A549 (cell line): ENCODE measurements at regions not wholly inside any gene's neighbourhood (a gene's known extent, or its start where the extent isn't known, plus 50 kb on each side); places are given as distances from the start of the nearest gene placed in this dataset.

Experiments
- ATAC-seq, 2 experiments: fragments of 200-7000 bp in 1 of 2; fragments of >200 bp in 1 of 2; cut with Nextera tagmentation in 1 of 2; cut with Tn5 transposase in 1 of 2; 3 replicates each; pipeline versions ENCODE4 v1.8.0 to v1.9.1; 2018 to 2020; ENCODE audit warnings: mild to moderate bottlenecking in 1 of 2, moderate library complexity in 1 of 2
- CTCF ChIA-PET: fragments of 300-600 bp; sonication (Branson Sonifier 250); formaldehyde crosslinking; extraction: SDS; loops from one replicate; lab custom pipeline; 2021; ENCODE audit warnings: antibody characterized with exemption, inconsistent platforms; lab: Yijun Ruan, JAX
- POLR2A ChIA-PET: fragments of 350-600 bp; formaldehyde crosslinking; extraction: SDS; loops from one replicate; lab custom pipeline; 2021; ENCODE audit warnings: antibody characterized with exemption, inconsistent platforms; lab: Yijun Ruan, JAX
- DNase-seq, 2 experiments: peaks; one replicate each; pipeline versions ENCODE4 v3.0.0 to v3.0.0-alpha.2; 2011 to 2016; ENCODE audit warnings: low read depth in 1 of 2, low spot score in 1 of 2
- FAIRE-seq: peaks from 2 replicates; lab custom pipeline; 2011; peaks lifted over from hg19 to GRCh38; lab: Jason Lieb, UNC
- H3K27ac ChIP-seq, 2 experiments: fragments of >200 bp; sonication (Bioruptor Twin); formaldehyde crosslinking; 3 replicates each; pipeline ENCODE4 v1.5.1; 2016 to 2017
- H3K4me1 ChIP-seq: fragments of >200 bp; sonication (Bioruptor Twin); formaldehyde crosslinking; 3 replicates; pipeline ENCODE4 v1.6.1; 2016
- H3K4me2 ChIP-seq: fragments of >200 bp; sonication (Bioruptor Twin); formaldehyde crosslinking; 3 replicates; pipeline ENCODE4 v1.6.1; 2016
- H3K4me3 ChIP-seq: fragments of >200 bp; sonication (Bioruptor Twin); formaldehyde crosslinking; 3 replicates; pipeline ENCODE4 v1.5.1; 2016
- H3K9me3 ChIP-seq: fragments of >200 bp; sonication (Bioruptor Twin); formaldehyde crosslinking; 3 replicates; pipeline ENCODE4 v1.6.1; 2016
- BHLHE40 ChIP-seq: IDR thresholded peaks from 2 replicates; pipeline ENCODE4 v1.6.1; 2012; ENCODE audit warnings: low read depth, low read length, inconsistent platforms
- CHD4 ChIP-seq: fragments of 200-600 bp; sonication (generic); IDR thresholded peaks from 2 replicates; pipeline ENCODE4 v1.6.1; 2016; ENCODE audit warnings: antibody characterized with exemption, mild to moderate bottlenecking, borderline replicate concordance
- FOSL2 ChIP-seq, 2 experiments: fragments of 450-650 bp in 1 of 2; fragments of >200 bp in 1 of 2; sonication (Bioruptor Twin) in 1 of 2; formaldehyde crosslinking; IDR thresholded peaks; 2 replicates each; pipeline versions ENCODE4 v1.5.0 to v1.6.1; 2016 to 2020; ENCODE audit warnings: mild to moderate bottlenecking in 1 of 2, moderate library complexity in 1 of 2
- HOXA7 ChIP-seq: fragments of 250-450 bp; sonication (Bioruptor Pico); IDR thresholded peaks from 2 replicates; pipeline ENCODE4 v1.5.0; 2020; ENCODE audit warnings: mild to moderate bottlenecking, moderate library complexity
- HOXB13 ChIP-seq: fragments of 250-450 bp; sonication (Bioruptor Pico); IDR thresholded peaks from 2 replicates; pipeline ENCODE4 v1.5.0; 2020; ENCODE audit warnings: low read depth, mild to moderate bottlenecking, moderate library complexity
- HOXB5 ChIP-seq: fragments of 250-450 bp; sonication (Bioruptor Pico); IDR thresholded peaks from 2 replicates; pipeline ENCODE4 v1.5.0; 2020; ENCODE audit warnings: mild to moderate bottlenecking, moderate library complexity
- JUN ChIP-seq, 2 experiments: fragments of >200 bp; sonication (Bioruptor Twin); formaldehyde crosslinking; IDR thresholded peaks; 2 replicates in 1 of 2; 3 replicates in 1 of 2; pipeline ENCODE4 v1.6.1; 2016 to 2017
- JUNB ChIP-seq: fragments of >200 bp; sonication (Bioruptor Twin); formaldehyde crosslinking; IDR thresholded peaks from 2 replicates; pipeline ENCODE4 v1.6.1; 2016
- KDM5A ChIP-seq: fragments of 200-600 bp; sonication (generic); IDR thresholded peaks from 2 replicates; pipeline ENCODE4 v1.6.1; 2016; ENCODE audit warnings: antibody characterized with exemption, mild to moderate bottlenecking
- NR3C1 ChIP-seq: fragments of >200 bp; sonication (Bioruptor Twin); formaldehyde crosslinking; IDR thresholded peaks from 3 replicates; pipeline ENCODE4 v1.6.1; 2017
- PBX3 ChIP-seq: IDR thresholded peaks from 2 replicates; pipeline ENCODE4 v1.6.1; 2012
- PHF8 ChIP-seq: fragments of 200-600 bp; sonication (generic); IDR thresholded peaks from 2 replicates; pipeline ENCODE4 v1.6.1; 2016; ENCODE audit warnings: low read depth, mild to moderate bottlenecking, antibody characterized with exemption, moderate library complexity, borderline replicate concordance
- POLR2AphosphoS2 ChIP-seq: conservative IDR thresholded peaks from 2 replicates; pipeline ENCODE4 v1.6.1; 2012; ENCODE audit warnings: low read length, improper control_type of control experiment, inconsistent platforms
- RAD21 ChIP-seq, 2 experiments: fragments of >200 bp in 1 of 2; sonication (Bioruptor Twin) in 1 of 2; formaldehyde crosslinking in 1 of 2; IDR thresholded peaks in 1 of 2; conservative IDR thresholded peaks in 1 of 2; 2 replicates in 1 of 2; 3 replicates in 1 of 2; pipeline ENCODE4 v1.6.1; 2012 to 2018; ENCODE audit warnings: inconsistent platforms in 1 of 2
- TP53 ChIP-seq: fragments of 250-450 bp; sonication (Bioruptor Pico); IDR thresholded peaks from 2 replicates; pipeline ENCODE4 v1.5.0; 2021; ENCODE audit warnings: mild to moderate bottlenecking, moderate library complexity
- ZFP36 ChIP-seq: fragments of 450-650 bp; IDR thresholded peaks from 2 replicates; pipeline ENCODE4 v1.6.1; 2014; ENCODE audit warnings: borderline replicate concordance; ENCODE audit not compliant: partially characterized antibody
- ZNF302 ChIP-seq: fragments of 250-450 bp; sonication (Bioruptor Pico); IDR thresholded peaks from 2 replicates; pipeline ENCODE4 v1.9.0; 2021; ENCODE audit warnings: inconsistent platforms, mild to moderate bottlenecking, moderate library complexity
- ZSCAN20 ChIP-seq: fragments of 250-450 bp; sonication (Bioruptor Pico); IDR thresholded peaks from 2 replicates; pipeline ENCODE4 v1.8.0; 2022; ENCODE audit warnings: mild to moderate bottlenecking, moderate library complexity
- WGBS: methylation state at CpG from one replicate; pipeline ENCODE4 v1.1.6; 2017; ENCODE audit errors: missing lambda C conversion rate; 5-methylcytosine and 5-hydroxymethylcytosine counted together
- TF ChIP-seq, protein P1 (sequence below): fragments of 200-600 bp; sonication (generic); IDR thresholded peaks from 2 replicates; pipeline ENCODE4 v1.6.1; 2016; ENCODE audit warnings: antibody characterized with exemption, mild to moderate bottlenecking, moderate library complexity
- TF ChIP-seq, protein P2 (sequence below): fragments of 150-350 bp; IDR thresholded peaks from 2 replicates; pipeline ENCODE4 v1.6.1; 2014; ENCODE audit warnings: low read depth, mild to moderate bottlenecking, low read length
- TF ChIP-seq, protein P3 (sequence below): fragments of >200 bp; sonication (Bioruptor Twin); formaldehyde crosslinking; IDR thresholded peaks from 3 replicates; pipeline ENCODE4 v1.5.1; 2016

- Histone ChIP-seq H3K4me3 (no peak overlapping the region), H3K27ac (no peak overlapping the region), H3K9me3 (no peaks in the 10 kb centered on the region), H3K4me2 (no peak overlapping the region), H3K4me1 (no peaks in the 10 kb centered on the region)
- no peak for TF ChIP-seq KDM5A
- TF ChIP-seq TP53: no peak
- no peak for TF ChIP-seq HOXB13 (CRISPR knock-in tag)
- no peak for TF ChIP-seq POLR2AphosphoS2
- TF ChIP-seq NR3C1: no peak
- TF ChIP-seq CHD4: no peak
- TF ChIP-seq JUN (IDR thresholded peaks at IDR 0.05): no peak
- TF ChIP-seq HOXB5 (CRISPR knock-in tag): no peak
- no peak for TF ChIP-seq BHLHE40
- WGBS: 2% methylated on average over 4 of the region's 4 CpGs
- ChIA-PET POLR2A (no interaction called here), CTCF (no interaction called here)
- ATAC-seq (no peak), DNase-seq (no peak), FAIRE-seq (no peak)
Measured at GRCh38 chr2:49224426-49225010, 70.2 kb upstream of the FSHR start.

- CTCF ChIA-PET: no interaction called here
Measured at GRCh38 chr2:49222975-49223528, 68.7 kb upstream of the FSHR start.

More at GRCh38 chr2:49222975-49223528, 68.7 kb upstream of the FSHR start:
- Histone ChIP-seq H3K9me3 (no peaks in the 10 kb centered on the region), H3K4me2 (no peak overlapping the region), H3K4me3 (no peak overlapping the region), H3K4me1 (no peaks in the 10 kb centered on the region), H3K27ac (no peak overlapping the region)
- ATAC-seq: no peak
- no peak for DNase-seq
- TF ChIP-seq ZNF302: no peak
- TF ChIP-seq POLR2AphosphoS2: no peak
- TF ChIP-seq RAD21 (conservative IDR thresholded peaks at IDR 0.05 in 1 of 2, IDR thresholded peaks at IDR 0.05 in 1 of 2): no peak
- TF ChIP-seq, protein P1, sequence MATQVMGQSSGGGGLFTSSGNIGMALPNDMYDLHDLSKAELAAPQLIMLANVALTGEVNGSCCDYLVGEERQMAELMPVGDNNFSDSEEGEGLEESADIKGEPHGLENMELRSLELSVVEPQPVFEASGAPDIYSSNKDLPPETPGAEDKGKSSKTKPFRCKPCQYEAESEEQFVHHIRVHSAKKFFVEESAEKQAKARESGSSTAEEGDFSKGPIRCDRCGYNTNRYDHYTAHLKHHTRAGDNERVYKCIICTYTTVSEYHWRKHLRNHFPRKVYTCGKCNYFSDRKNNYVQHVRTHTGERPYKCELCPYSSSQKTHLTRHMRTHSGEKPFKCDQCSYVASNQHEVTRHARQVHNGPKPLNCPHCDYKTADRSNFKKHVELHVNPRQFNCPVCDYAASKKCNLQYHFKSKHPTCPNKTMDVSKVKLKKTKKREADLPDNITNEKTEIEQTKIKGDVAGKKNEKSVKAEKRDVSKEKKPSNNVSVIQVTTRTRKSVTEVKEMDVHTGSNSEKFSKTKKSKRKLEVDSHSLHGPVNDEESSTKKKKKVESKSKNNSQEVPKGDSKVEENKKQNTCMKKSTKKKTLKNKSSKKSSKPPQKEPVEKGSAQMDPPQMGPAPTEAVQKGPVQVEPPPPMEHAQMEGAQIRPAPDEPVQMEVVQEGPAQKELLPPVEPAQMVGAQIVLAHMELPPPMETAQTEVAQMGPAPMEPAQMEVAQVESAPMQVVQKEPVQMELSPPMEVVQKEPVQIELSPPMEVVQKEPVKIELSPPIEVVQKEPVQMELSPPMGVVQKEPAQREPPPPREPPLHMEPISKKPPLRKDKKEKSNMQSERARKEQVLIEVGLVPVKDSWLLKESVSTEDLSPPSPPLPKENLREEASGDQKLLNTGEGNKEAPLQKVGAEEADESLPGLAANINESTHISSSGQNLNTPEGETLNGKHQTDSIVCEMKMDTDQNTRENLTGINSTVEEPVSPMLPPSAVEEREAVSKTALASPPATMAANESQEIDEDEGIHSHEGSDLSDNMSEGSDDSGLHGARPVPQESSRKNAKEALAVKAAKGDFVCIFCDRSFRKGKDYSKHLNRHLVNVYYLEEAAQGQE: no peak
- no peak for TF ChIP-seq ZSCAN20 (CRISPR knock-in tag)
- TF ChIP-seq HOXB13 (CRISPR knock-in tag): no peak
- TF ChIP-seq, protein P2, sequence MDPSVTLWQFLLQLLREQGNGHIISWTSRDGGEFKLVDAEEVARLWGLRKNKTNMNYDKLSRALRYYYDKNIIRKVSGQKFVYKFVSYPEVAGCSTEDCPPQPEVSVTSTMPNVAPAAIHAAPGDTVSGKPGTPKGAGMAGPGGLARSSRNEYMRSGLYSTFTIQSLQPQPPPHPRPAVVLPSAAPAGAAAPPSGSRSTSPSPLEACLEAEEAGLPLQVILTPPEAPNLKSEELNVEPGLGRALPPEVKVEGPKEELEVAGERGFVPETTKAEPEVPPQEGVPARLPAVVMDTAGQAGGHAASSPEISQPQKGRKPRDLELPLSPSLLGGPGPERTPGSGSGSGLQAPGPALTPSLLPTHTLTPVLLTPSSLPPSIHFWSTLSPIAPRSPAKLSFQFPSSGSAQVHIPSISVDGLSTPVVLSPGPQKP: no peak
- no peak for TF ChIP-seq PBX3
- TF ChIP-seq, protein P3, sequence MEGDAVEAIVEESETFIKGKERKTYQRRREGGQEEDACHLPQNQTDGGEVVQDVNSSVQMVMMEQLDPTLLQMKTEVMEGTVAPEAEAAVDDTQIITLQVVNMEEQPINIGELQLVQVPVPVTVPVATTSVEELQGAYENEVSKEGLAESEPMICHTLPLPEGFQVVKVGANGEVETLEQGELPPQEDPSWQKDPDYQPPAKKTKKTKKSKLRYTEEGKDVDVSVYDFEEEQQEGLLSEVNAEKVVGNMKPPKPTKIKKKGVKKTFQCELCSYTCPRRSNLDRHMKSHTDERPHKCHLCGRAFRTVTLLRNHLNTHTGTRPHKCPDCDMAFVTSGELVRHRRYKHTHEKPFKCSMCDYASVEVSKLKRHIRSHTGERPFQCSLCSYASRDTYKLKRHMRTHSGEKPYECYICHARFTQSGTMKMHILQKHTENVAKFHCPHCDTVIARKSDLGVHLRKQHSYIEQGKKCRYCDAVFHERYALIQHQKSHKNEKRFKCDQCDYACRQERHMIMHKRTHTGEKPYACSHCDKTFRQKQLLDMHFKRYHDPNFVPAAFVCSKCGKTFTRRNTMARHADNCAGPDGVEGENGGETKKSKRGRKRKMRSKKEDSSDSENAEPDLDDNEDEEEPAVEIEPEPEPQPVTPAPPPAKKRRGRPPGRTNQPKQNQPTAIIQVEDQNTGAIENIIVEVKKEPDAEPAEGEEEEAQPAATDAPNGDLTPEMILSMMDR: no peak
- no peak for TF ChIP-seq FOSL2 (IDR thresholded peaks at IDR 0.05)
- no peak for TF ChIP-seq FOSL2 (CRISPR knock-in tag; IDR thresholded peaks at IDR 0.05)
- no peak for TF ChIP-seq HOXB5 (CRISPR knock-in tag)
- no peak for TF ChIP-seq JUNB
- no peak for TF ChIP-seq PHF8
- TF ChIP-seq ZFP36: no peak
- TF ChIP-seq HOXA7 (CRISPR knock-in tag): no peak
- POLR2A ChIA-PET: no interaction called here
- 0% methylated on average over 3 of the region's 3 CpGs for WGBS
- no peak for FAIRE-seq
